GM21515 (cell line): ENCODE measurements at regions not wholly inside any gene's neighbourhood (a gene's known extent, or its start where the extent isn't known, plus 50 kb on each side); places are given as distances from the start of the nearest gene placed in this dataset.

Experiments used
- ATAC-seq: cut with Tn5 transposase; IDR thresholded peaks from one replicate; pipeline ENCODE4 v1.9.1; 2021; ENCODE audit not compliant: unreplicated experiment

GRCh38 chr3:163879172-163879571, 1199.1 kb downstream of the SI start:
- ATAC-seq: no peak

- ATAC-seq: no peak
Observed at GRCh38 chr3:163878396-163878795, 1199.9 kb downstream of the SI start.

GRCh38 chr3:163877805-163878204, 1200.5 kb downstream of the SI start:
- ATAC-seq: no peak

GRCh38 chr3:163863146-163863545, 1215.2 kb downstream of the SI start:
- ATAC-seq: no peak

GRCh38 chr3:163852233-163852632, 1226.1 kb downstream of the SI start:
- ATAC-seq: no peak

- ATAC-seq: no peak
Observed at GRCh38 chr3:163838769-163839168, 1239.5 kb downstream of the SI start.

- no peak for ATAC-seq
Observed at GRCh38 chr3:163832547-163832946, 1245.7 kb downstream of the SI start.

GRCh38 chr3:163821841-163822240, 1256.5 kb downstream of the SI start:
- no peak for ATAC-seq

- ATAC-seq: no peak
Observed at GRCh38 chr3:163817015-163817414, 1261.3 kb downstream of the SI start.

GRCh38 chr3:163813935-163814334, 1264.4 kb downstream of the SI start:
- no peak for ATAC-seq

- no peak for ATAC-seq
Observed at GRCh38 chr3:163812006-163812405, 1266.3 kb downstream of the SI start.

GRCh38 chr3:163809540-163809993, 1268.7 kb downstream of the SI start:
- ATAC-seq: no peak

- ATAC-seq: no peak
Observed at GRCh38 chr3:163786416-163786815, 1291.9 kb downstream of the SI start.

- no peak for ATAC-seq
Observed at GRCh38 chr3:163785693-163786092, 1292.6 kb downstream of the SI start.

GRCh38 chr3:163779396-163780344, 1298.6 kb downstream of the SI start:
- no peak for ATAC-seq

GRCh38 chr3:163776743-163777142, 1301.6 kb downstream of the SI start:
- ATAC-seq: no peak

- ATAC-seq: no peak
Observed at GRCh38 chr3:163773136-163773535, 1305.2 kb downstream of the SI start.

GRCh38 chr3:163768048-163768447, 1310.2 kb downstream of the SI start:
- no peak for ATAC-seq

- ATAC-seq: no peak
Observed at GRCh38 chr3:163766112-163766511, 1312.2 kb downstream of the SI start.

GRCh38 chr3:163753033-163753432, 1325.3 kb downstream of the SI start:
- ATAC-seq: no peak

- ATAC-seq: no peak
Observed at GRCh38 chr3:163745204-163745603, 1333.1 kb downstream of the SI start.

- no peak for ATAC-seq
Observed at GRCh38 chr3:163735394-163735793, 1342.9 kb downstream of the SI start.

- ATAC-seq: no peak
Observed at GRCh38 chr3:163730684-163731083, 1347.6 kb downstream of the SI start.
